Kidney capillary endothelial cell (primary cell): ENCODE measurements at regions not wholly inside any gene's neighbourhood (a gene's known extent, or its start where the extent isn't known, plus 50 kb on each side); places are given as distances from the start of the nearest gene placed in this dataset.

Experiments used
- DNase-seq: peaks from one replicate; pipeline ENCODE4 v3.0.0-alpha.2; 2018; ENCODE audit warnings: low spot score

DNA sequence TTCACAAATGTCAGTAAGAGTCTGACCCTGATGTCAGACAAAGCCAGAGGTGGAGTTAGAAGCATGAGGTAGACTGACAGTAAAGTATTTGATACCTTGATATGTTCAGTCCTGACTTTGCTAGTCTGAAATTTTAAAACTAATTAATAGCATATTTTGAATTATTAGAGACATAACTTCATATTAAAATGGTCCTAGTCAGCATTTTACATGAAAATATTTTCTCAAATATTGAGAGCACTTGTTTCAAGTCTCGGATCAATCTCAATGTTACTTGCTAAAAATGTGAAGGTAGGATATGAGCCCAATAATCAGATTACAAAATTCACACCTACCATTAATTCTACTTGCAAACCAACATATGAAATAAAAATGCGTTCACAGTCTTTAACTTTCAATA, 58.1 kb upstream of the TTC14 start:
- no peak for DNase-seq

DNA sequence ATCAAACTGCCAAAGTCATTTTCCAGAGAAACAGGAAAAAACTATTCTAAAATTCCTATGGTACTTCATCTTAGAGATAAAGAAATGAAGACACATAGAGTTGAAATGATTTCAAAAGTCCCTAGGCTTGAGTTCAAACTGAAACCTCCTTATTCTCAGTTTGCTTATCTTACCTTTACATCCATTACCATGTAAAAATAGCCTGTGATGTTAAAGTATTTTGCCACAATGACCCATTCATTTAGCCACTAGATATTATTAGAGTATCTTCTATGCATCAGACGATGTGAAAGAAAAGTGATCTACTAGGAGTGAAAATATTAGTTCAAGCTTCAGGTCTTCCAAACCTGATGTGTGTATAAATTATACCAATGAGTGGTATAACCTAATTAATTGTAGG, 55.1 kb upstream of the TTC14 start:
- no peak for DNase-seq

DNA sequence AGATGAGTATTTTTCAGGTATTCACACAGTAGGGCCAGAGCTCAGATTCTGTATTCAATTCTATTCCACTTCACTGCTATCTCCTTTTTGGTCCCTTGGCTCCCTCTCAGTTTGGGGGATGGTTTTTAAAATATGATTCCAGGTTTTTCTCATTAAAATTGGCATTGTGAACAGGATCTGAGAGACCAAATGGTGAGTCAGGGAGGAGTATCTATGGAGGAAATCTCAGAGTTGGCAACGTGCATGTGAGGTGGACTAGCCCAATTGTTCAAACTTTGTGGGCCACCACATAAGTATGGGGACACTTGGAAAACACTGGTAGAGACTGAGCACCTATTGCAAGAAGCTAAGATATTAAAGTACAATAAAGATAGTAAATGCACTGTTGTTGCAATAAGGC, 53.9 kb upstream of the TTC14 start:
- no peak for DNase-seq
